ENCODE measurements at regions not wholly inside any gene's neighbourhood (a gene's known extent, or its start where the extent isn't known, plus 50 kb on each side); places are given as distances from the start of the nearest gene placed in this dataset.

- TF ChIP-seq ZFP69B (tag by site-specific recombination; IDR thresholded peaks at IDR 0.05) (no peak), CTCF (tag by site-specific recombination; IDR thresholded peaks at IDR 0.05) (no peak), ZIC2 (tag by site-specific recombination; IDR thresholded peaks at IDR 0.05) (no peak), ZNF513 (tag by site-specific recombination; IDR thresholded peaks at IDR 0.05) (no peak), ZNF510 (tag by site-specific recombination; IDR thresholded peaks at IDR 0.05; ENCODE audit: insufficient replicate concordance) (no peak), ZNF629 (tag by site-specific recombination; IDR thresholded peaks at IDR 0.05) (no peak), ZNF239 (tag by site-specific recombination; IDR thresholded peaks at IDR 0.05) (no peak), ZBTB26 (tag by site-specific recombination; optimal IDR thresholded peaks at IDR 0.05) (no peak), ELK4 (IDR thresholded peaks at IDR 0.05; ENCODE audit: borderline replicate concordance, low read depth, low read length) (no peak), ZNF335 (tag by site-specific recombination; conservative IDR thresholded peaks at IDR 0.05) (no peak), ZFHX2 (tag by site-specific recombination; conservative IDR thresholded peaks at IDR 0.05) (no peak), ZNF155 (tag by site-specific recombination; IDR thresholded peaks at IDR 0.05) (no peak), PBX3 (CRISPR knock-in tag; IDR thresholded peaks at IDR 0.05) (no peak), ZNF639 (tag by site-specific recombination; IDR thresholded peaks at IDR 0.05) (no peak)
Measured at GRCh38 chr7:18082169-18082568, 54.5 kb upstream of the PRPS1L1 start.
